Sigmoid colon (tissue), 6 donors: ENCODE measurements at regions not wholly inside any gene's neighbourhood (a gene's known extent, or its start where the extent isn't known, plus 50 kb on each side); places are given as distances from the start of the nearest gene placed in this dataset.

Source experiments
- DNase-seq: peaks from one replicate; pipeline ENCODE4 v3.0.0-alpha.2; 2019
- H3K27ac ChIP-seq, 4 donors: fragments of 200-600 bp; sonication (generic); one replicate each; pipeline ENCODE4 v1.5.1; 2016 to 2019; ENCODE audit warnings: mild to moderate bottlenecking in 1 of 4
- H3K27me3 ChIP-seq, 3 donors: fragments of 200-600 bp; sonication (generic); one replicate each; pipeline ENCODE4 v1.5.1; 2019; ENCODE audit warnings: mild to moderate bottlenecking in 1 of 3
- H3K36me3 ChIP-seq, 4 donors: fragments of 200-600 bp; sonication (generic); one replicate each; pipeline ENCODE4 v1.5.1; 2016 to 2019
- H3K4me1 ChIP-seq, 4 donors: fragments of 200-600 bp; sonication (generic); one replicate each; pipeline ENCODE4 v1.5.1; 2017 to 2019
- H3K4me3 ChIP-seq, 4 donors: fragments of 200-600 bp; sonication (generic); one replicate each; pipeline ENCODE4 v1.5.1; 2017 to 2019; ENCODE audit warnings: mild to moderate bottlenecking in 2 of 4, moderate library complexity in 1 of 4
- H3K9me3 ChIP-seq, 4 donors: fragments of 200-600 bp in 3 of 4; sonication (generic) in 3 of 4; one replicate each; pipeline versions ENCODE4 v1.5.1 to v1.6.1; 2013 to 2019
- CTCF ChIP-seq, 4 experiments: fragments of 450-650 bp in 3 of 4; fragments of 200-600 bp in 1 of 4; IDR thresholded peaks; one replicate each; pipeline ENCODE4 v1.5.1; 2016 to 2019; ENCODE audit warnings: antibody characterized with exemption in 4 of 4, mild to moderate bottlenecking in 3 of 4, moderate library complexity in 2 of 4
- EP300 ChIP-seq, 4 donors: sonication (generic); formaldehyde crosslinking; IDR thresholded peaks; one replicate each; pipeline ENCODE4 v1.6.1; 2017; ENCODE audit warnings: antibody characterized with exemption in 4 of 4
- POLR2A ChIP-seq, 2 donors: fragments of 450-650 bp; IDR thresholded peaks; one replicate each; pipeline ENCODE4 v1.6.1; 2016; ENCODE audit warnings: antibody characterized with exemption in 2 of 2, mild to moderate bottlenecking in 2 of 2, moderate library complexity in 2 of 2
- POLR2AphosphoS5 ChIP-seq, 4 donors: sonication (generic); formaldehyde crosslinking; IDR thresholded peaks; one replicate each; pipeline ENCODE4 v1.6.1; 2017; ENCODE audit warnings: antibody characterized with exemption in 4 of 4
- WGBS, 2 donors: extraction: QIAGEN DNeasy Blood & Tissue Kit; methylation state at CpG; one replicate each; pipeline ENCODE4 v1.1.7; 2013; 5-methylcytosine and 5-hydroxymethylcytosine counted together
- intact Hi-C: fragments of 100-400 bp; cut with DNase I; formaldehyde crosslinking; loops from one replicate; pipeline ENCODE4 v1.15.1; 2023
- donor health status: healthy with polysubstance abuse.
- donor health status: healthy.

GRCh38 chr1:30538226-30538992, 185.0 kb downstream of the MATN1 start:
- intact Hi-C loops = no loop called here
- Histone ChIP-seq H3K27ac (no peak overlapping the region), H3K9me3 (no peaks in the 10 kb centered on the region), H3K36me3 (no peaks in the 10 kb centered on the region), H3K4me1 (no peaks in the 10 kb centered on the region), H3K4me3 (no peak overlapping the region), H3K27me3 (no peaks in the 10 kb centered on the region)
- 73% methylated on average over 12 of the region's 12 CpGs for WGBS, 2 donors
- TF ChIP-seq EP300 (IDR thresholded peaks at IDR 0.05) (no peak), POLR2AphosphoS5 (IDR thresholded peaks at IDR 0.05) (no peak), CTCF (IDR thresholded peaks at IDR 0.05) (no peak), POLR2A (IDR thresholded peaks at IDR 0.05) (no peak)
- no peak for DNase-seq

GRCh38 chr1:30537279-30537678, 186.1 kb downstream of the MATN1 start:
- Histone ChIP-seq H3K27me3 (no peaks in the 10 kb centered on the region), H3K4me3 (no peak overlapping the region), H3K36me3 (no peaks in the 10 kb centered on the region), H3K27ac (no peak overlapping the region), H3K4me1 (no peaks in the 10 kb centered on the region), H3K9me3 (peaks cover 0 to under 1% (median 0%) of the 10 kb centered on the region in 4 donors)
- intact Hi-C loops = no loop called here
- 80 to 87% methylated on average over 3 of the region's 3 CpGs for WGBS, 2 donors
- DNase-seq = no peak
- TF ChIP-seq POLR2AphosphoS5 (IDR thresholded peaks at IDR 0.05) (no peak), CTCF (IDR thresholded peaks at IDR 0.05) (no peak), EP300 (IDR thresholded peaks at IDR 0.05) (no peak), POLR2A (IDR thresholded peaks at IDR 0.05) (no peak)

GRCh38 chr1:30536530-30536929, 186.9 kb downstream of the MATN1 start:
- H3K4me1 ChIP-seq = no peaks in the 10 kb centered on the region
- 89 to 90% methylated on average over 9 of the region's 9 CpGs for WGBS, 2 donors
- no peaks in the 10 kb centered on the region for H3K27me3 ChIP-seq
- no peak overlapping the region for H3K4me3 ChIP-seq
- no peaks in the 10 kb centered on the region for H3K36me3 ChIP-seq
- H3K9me3 ChIP-seq = peaks cover 0 to 5% (median 0%) of the 10 kb centered on the region in 4 donors
- TF ChIP-seq EP300 (IDR thresholded peaks at IDR 0.05) = no peak
- no peak for TF ChIP-seq POLR2AphosphoS5 (IDR thresholded peaks at IDR 0.05)
- TF ChIP-seq POLR2A (IDR thresholded peaks at IDR 0.05) = no peak
- no peak for TF ChIP-seq CTCF (IDR thresholded peaks at IDR 0.05)
- no peak overlapping the region for H3K27ac ChIP-seq
- intact Hi-C loops = no loop called here
- DNase-seq = no peak

- 64 to 69% methylated on average over 6 of the region's 6 CpGs for WGBS, 2 donors
- peaks cover 0 to 5% (median 0%) of the 10 kb centered on the region in 4 donors for H3K9me3 ChIP-seq
- intact Hi-C loops = no loop called here
- no peaks in the 10 kb centered on the region for H3K27me3 ChIP-seq
- no peak for DNase-seq
- H3K27ac ChIP-seq = no peak overlapping the region
- TF ChIP-seq POLR2AphosphoS5 (IDR thresholded peaks at IDR 0.05) (no peak), EP300 (IDR thresholded peaks at IDR 0.05) (no peak), POLR2A (IDR thresholded peaks at IDR 0.05) (no peak), CTCF (IDR thresholded peaks at IDR 0.05) (no peak)
- no peaks in the 10 kb centered on the region for H3K36me3 ChIP-seq
- no peak overlapping the region for H3K4me3 ChIP-seq
- H3K4me1 ChIP-seq = no peaks in the 10 kb centered on the region
These were observed 187.6 kb downstream of the MATN1 start for GRCh38 chr1:30535595-30536325.
